HG03354 (cell line): ENCODE measurements at regions not wholly inside any gene's neighbourhood (a gene's known extent, or its start where the extent isn't known, plus 50 kb on each side); places are given as distances from the start of the nearest gene placed in this dataset.

ENCODE experiments used
- ATAC-seq: cut with Tn5 transposase; IDR thresholded peaks from one replicate; pipeline ENCODE4 v1.9.1; 2021; ENCODE audit warnings: mild to moderate bottlenecking; ENCODE audit not compliant: unreplicated experiment, poor library complexity, severe bottlenecking

DNA sequence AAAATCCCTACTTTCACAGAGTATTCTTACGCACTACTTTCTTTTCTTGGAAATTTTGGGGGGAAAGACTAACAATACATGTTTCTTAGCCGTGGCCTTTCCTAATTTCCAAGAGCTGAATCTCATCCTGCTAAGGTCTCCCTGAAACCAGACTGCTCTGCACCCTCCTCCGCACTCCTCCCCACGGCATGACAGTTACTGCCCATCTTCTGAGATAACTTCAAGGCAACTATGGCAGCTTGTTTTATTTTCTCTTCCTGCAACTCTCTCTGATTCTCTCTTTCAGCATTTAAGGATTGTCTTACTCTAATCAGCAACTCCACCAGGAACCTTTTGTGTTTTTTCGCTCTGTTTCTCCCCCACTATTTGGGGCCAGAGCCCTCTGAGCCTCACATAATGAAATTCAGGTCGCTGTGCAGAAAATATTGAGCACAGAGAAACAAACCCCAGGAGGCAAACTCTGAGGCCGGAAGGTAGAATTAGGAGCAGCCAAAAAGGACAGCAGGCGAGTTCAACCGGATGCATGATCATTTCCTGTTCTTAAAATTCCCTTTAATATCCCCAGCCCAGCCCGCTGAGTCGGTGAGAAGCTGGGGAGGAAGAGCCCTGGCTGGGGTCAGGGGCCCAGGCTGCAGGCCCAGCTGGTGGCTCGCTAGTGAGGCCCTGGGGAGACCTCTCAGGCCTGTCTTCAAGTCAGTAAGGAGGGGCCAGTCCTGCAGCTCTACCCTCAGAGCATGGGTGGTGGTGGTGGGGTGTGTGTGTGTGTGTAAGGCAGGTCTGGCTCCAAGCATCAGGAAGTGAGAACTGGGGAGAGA lies 213.6 kb upstream of the S1PR3 start:
- ATAC-seq, result no peak

DNA sequence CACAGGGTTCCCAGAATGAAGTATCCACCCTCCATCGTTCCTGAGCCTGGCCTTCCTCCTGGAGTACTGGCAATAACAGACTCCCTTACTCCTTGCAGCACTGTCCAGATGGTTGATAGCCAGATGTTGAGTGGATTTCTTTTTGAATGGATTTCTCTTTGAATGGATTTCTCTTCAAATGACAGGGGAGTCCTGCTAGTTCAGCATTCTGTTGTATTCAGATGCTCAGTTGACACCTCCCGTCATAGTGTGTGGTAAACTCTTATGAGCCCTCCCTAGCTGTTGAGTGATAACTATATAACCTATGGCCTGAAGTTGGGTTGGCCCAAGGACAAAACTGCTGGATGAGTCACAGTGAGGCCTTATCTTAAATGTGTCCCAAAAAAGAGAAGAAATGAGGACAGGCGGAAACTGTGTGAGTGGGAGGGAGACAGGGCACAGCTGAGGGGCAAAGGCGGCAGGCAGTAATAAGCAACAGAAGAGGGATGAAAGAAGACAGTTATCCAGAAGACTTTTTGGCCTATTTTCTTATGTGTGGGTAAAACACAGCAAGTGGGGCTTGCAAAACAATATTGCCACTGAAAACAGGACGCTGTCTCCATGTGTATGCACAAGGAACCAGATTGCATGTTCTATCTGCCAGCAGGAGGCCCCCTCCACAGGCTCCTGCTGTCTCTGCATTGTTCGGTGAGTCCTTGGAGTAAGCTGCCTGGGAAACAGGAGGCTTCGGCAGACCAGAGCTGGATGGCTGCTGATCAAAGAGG lies 209.5 kb upstream of the S1PR3 start:
- ATAC-seq, result no peak

DNA sequence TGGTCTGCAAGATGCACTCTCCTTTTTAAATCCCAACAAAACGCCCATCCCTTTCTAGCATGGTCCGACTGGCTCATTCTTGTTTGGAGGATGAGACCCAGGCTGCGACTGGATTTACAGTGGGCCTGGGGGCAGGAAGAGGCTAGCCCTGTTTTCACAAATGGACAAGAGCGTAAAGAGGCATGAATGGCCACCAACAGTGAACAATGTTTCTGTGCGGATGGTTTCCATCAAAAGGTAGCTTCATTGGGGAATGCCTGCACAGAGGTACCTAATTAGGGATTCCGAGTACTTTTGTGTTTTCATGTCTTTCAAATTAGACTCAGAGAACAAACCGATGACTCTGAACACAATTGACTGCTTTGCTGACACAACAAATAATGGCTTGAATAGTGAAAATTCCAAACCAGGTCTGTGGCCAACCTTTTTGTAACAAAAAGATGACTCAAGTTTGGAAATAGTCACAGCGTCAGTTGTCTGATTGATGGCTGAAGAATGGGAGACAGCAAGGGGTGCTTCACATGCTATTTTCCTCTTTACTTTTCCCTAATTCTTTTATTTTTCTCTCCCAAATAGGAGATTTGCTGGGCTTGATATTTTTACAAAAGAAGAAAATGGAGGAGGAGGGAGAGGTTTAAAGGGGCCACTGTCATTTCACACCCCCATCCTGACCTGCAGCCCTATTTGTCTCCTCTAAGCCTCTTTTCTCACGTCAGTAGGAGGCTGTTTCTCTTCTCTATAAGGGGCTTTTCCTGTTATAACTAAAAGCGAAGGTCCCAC lies 208.1 kb upstream of the S1PR3 start:
- ATAC-seq, result no peak

DNA sequence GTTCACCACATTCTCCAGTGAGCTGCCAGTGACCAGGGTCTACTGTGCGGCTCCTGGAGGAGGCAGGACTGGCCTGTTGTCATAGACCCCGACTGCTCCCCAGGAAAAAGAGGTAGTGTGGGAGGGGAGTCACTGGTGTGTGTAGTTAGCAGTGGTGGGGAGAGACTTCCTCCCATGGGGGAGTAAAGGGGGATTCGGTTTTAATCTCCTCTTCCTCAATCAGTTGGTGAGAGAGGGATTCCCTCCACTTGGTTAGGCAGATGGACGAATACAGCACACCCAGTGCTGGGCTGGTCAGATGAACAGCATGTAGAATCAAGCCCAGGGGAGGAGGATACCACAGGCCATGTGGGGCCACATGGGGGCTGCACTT lies 207.6 kb upstream of the S1PR3 start:
- no peak for ATAC-seq

DNA sequence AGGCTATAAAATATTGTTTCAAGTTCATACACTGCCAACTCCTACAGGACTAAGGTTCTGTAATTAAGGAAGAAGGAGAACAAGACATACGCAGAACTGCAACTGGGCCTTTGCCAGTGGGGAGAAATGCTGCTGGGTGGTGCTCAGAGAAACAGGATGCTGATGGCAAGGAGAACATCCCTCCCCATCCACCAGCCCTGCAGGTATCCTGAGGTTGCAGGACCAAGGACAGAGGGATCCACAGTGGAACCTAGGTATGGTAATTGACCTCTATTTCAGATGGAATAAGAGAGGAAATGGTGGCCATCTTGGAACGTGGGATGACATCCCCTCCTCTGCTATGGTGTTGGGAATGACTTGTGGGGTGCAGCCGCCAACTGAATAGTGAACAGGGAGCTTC lies 206.3 kb upstream of the S1PR3 start:
- ATAC-seq, result no peak

DNA sequence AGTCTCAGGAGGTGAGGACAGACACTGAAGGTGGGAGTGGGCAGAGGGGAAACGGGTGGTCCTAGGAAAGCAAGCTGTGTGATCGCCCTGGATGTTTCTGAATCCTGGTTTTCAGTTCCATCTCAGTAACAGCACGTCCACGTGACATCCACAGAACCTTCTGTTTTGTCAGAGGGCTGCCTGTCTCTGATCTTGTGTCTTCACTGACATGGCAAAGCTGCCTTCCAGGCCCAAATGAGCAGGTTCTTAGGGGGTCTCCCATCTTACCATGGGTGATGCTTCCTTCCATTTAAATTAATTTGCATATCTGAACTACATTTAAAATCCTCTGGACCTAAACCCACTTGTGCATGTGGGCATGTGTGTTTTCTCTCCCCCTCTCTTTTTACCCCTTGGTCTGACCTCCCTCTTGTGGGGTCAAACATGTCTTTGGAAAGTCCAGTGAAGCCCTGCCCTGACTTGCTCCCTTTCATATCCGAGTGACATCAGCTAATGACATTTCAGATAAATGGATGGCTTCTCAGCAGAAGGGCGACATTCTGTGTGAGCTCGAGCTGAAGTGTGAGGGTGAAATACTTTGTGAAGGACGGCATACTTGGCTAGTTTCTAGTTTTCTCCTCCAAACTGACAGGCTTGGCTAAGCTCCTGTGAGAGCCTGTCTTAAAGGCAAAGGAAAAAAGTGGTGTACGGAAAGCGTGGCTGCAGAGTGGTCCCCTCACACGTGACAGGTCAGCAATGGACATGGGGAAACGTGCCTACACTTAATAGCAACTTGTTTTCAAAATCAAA lies 204.8 kb upstream of the S1PR3 start:
- no peak for ATAC-seq

DNA sequence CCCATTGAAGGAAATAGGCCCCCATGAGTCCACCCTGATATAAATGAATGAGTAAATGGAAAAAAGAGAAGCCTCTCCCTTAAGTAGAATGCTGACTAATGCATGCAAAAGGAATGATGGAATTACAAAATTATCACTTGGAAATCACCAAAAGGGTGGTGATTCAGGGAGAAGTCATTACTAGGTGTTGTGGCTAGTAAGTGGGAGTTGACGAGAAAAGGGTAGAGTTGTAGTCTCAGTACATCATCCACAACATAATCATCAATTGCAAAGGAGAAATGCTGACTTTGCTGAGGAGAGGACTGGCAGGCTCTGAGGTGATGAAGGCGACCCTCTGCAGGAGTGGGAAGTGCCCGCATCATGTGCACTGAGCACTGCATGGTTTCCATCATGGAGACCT lies 201.5 kb upstream of the S1PR3 start:
- ATAC-seq, result no peak

DNA sequence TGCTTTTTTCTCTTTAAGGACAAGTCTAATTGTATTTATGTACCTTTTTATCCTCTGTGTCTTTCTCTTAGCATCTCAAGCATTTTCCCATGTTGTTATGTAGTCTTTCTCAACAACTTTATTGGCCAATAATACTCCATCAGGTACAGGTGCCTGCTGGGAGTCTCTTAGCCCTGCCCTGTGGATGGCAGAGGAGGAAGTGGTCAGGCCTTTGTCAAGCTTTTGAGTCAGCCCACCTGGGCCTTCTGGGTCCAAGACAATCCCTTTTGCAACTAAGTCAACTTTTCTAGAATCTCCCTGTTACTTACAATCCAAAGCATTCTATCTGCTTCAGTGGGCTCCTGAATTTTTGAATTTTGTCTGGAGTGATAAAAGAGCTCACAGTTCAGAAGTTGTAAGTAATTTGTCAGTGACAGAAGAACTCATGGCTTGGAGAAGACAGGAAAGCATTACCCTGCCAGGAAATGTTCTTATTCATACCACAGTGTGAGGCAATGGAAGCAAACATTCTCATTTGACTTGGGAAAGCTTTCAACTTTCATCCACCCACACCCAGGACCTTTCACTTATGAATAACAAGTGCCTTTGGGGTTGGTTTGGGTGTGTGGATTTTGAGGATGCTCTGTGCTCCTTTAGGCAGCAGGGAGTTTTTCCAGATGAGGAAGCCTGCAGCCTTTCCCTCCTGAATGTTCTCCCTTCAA lies 200.0 kb upstream of the S1PR3 start:
- ATAC-seq, result no peak

DNA sequence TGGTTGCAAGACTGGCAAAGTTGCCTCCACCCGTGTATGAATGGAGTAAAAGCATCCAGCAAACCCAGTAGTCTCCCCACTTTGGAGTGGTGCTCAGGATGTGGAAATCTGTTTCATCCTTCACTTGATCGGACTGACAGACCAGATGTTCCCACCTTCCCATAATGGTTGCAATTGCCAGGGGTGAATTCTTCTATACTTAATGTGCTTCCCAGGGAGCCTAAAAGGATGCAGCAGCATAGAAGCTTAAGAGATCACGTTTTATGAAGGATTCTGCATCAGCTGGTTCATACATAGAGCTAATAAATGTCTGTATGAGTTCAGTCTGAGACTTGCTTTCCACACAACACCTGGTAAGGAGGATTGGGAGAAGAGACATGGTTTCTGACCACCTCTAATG lies 198.8 kb upstream of the S1PR3 start:
- ATAC-seq, result no peak

DNA sequence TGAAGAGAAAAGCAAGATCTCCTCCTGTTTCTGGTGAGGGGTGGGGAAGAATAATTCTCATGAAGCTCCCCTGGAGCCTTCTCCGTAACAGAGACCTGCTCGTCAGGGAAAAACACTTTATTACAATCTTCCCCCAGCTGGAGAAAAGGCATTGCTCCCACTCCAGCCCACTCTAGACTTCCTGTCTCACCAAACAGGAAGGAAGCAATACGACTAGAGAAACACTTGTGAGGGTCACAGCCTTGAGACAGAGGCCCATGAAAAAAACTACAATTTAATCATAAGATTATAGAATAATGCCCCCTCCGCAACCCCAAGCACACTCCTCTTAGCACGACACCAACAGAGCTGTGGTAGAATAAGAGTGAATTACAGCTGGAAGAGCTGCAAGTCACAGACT lies 197.2 kb upstream of the S1PR3 start:
- no peak for ATAC-seq

DNA sequence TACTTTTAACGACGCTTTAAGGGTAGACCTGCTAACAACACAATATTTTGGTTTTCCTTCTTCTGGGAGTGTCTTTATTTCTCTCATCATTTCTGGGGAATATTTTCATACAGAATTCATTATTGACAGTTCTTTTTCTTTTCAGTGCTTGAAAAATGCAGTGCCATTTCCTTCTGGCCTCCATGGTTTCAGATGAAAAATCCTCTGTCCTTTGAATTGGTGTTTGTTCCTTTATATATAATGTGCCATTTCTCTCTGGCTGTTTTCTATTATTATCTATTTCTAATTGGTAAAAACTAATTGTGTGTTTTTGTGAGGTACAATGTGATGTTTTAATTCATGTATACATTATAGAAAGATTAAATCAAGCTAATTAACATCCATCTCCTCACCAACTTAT lies 194.3 kb upstream of the S1PR3 start:
- ATAC-seq, result no peak

DNA sequence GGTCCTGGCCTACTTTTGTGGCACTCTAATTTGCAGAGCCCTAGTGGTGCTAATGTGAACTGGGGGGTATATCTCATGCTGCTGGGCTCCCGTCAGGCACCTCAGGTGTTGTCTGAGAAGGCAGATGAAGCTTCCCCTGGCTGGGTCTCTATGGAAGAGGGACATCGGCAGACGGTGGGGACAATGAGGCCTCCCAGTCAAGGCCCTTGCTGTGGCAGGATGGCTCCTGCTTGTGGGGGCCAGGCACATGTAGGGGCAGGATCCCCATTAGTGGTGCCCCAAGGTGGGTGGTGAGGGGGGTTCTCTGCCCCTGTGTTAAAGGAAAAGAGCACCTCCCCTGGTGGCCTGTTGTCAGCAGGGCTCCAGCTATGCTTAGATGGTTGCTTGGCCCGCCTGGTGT lies 192.8 kb upstream of the S1PR3 start:
- ATAC-seq, result no peak

DNA sequence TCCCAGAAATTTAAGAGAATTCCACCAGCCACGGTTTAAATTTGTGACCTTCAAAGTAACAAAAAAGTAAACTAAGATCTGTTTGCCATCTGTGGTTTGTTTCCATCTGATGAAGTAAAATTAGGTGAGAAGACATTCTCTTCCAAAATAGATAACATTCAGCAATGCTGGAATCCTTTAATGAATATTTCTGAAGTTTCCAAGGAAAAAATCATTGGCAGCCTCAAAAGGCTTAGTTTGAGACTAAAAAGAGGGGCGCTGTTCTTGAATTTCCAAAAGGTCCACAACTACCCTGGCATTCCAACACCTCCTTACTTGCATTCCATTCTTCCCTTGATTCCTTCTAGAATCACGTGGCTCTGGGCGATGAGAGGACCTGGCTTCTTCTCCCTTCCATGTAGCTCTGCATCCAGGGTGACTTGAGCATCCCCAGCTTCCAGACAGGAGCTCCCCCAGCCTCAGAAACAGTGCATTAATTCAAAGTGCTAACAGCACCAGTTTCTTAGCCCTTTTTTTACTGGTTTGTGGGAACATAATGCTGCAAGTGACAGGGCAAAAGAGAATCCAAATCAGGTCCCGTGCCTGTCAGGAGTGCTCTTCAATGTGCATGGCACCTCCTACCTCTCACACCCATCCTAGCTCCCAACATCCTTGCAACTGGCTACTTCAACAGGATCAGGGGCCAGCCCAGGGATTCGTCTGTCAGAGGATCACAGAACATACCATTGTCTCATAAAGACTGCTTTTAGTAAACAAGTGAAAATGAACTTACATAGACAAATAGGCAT lies 191.5 kb upstream of the S1PR3 start:
- no peak for ATAC-seq

DNA sequence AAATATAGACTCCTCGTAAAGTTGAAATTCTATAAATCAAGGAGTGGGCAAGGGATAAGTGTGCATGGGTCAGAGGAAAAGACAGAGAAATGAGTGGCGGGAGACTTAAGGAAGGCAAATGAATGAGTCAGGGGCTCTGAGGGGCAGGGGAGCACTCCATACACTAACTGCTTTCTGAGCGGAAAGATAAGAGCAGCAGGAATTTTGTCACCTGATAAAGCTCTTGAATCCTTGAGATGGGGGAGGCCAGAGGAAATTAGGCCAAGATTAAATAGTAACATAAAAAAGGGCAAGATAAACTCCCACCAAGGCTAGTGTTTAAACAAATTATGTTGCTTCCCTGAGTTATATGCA lies 191.0 kb upstream of the S1PR3 start:
- ATAC-seq, result no peak

DNA sequence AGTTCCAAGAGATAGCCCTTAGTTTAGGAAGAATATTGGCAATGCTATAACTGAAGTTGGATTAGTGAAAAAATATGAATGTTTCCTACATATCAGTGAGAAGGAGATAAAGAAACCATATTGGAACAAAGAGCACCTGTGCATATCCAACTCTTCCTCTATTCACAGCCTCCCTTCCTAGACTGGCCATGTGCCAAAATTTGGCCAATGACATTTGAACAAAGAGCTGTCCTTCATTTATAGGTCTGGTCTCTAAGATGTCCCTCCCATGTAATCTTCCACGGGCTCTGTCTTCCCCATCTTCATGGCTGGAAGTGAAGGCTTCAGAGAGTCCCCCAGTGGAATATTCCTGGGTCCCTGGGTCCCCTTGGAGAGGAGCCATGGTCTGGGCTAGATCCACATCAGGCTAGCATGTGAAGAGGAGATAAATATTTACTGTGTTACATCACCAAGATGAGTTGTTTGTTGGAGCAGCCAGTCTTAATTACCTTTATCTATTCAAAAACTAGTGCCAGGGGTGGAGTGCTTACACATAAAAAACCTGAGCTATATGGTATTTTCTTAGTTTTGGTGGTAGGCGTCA lies 190.0 kb upstream of the S1PR3 start:
- no peak for ATAC-seq

DNA sequence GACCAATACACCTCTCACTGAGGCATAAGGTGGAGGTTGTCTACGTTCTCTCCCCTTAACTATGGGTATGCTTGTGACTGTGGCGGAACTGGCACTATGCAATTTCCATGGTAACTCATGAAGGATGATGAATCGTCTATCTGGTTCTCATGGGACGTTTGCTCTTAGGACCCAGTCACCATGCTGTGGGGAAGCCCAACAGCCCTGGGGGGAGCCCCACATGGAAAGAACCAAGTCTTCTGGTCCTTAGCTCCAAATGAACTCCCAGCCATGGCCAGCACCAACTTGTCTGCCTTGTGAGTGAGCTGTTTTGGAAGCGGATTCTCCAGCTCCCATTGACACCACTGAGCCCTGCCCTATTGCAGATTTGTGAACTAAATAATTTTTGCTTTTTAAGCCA lies 188.7 kb upstream of the S1PR3 start:
- no peak for ATAC-seq

DNA sequence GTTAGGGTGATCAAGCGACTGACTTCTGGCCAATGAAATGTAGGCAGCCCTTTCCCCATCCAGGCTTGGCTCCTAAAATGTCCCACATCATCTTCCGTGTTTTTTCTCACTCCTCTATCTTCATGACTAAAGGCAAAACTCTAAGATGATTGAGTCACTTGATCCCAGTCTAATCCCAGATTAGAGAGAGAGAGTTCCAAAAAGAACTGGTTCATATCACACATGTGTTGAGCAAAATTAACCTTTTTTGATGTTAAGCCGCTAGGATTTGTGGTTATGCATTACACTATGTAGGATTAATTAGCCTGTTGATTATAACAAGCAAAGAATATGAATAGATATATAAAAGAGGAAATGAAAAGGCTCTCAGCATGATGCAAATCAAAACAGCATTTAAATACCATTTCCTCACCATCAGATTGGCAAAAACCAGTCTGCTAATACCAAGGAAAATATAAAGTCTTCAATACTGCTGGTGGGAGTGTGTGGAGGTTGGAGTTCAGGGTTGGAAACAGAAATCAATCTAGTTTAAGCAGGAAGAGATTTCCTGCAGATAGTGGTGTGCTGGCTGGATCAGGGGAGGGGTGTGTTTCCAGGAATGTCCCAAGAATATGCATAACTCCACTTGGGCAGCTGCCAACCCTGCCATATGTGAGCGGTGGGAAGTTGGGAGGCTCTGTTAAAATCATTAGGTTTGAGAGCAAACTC lies 187.6 kb upstream of the S1PR3 start:
- no peak for ATAC-seq

DNA sequence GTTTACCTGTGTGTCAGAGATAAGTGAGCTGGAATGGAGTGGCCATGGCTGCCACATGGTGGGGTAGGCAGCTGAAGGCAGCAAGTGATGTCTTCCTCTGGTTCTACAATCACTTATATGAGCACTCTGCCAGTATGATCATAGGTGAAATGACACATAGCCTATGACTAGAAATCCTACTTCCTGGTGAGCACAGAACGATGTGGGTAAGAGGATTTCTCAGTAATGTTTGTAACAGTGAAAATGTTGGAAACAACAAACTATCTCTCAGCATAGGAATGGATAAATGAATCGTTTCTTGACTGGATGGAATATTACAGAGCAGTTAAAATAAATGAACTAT lies 187.0 kb upstream of the S1PR3 start:
- ATAC-seq, result no peak
